Osteoblast (primary cell): ENCODE measurements at regions not wholly inside any gene's neighbourhood (a gene's known extent, or its start where the extent isn't known, plus 50 kb on each side); places are given as distances from the start of the nearest gene placed in this dataset.
A peak's percentile ranks its signal among the peaks of the same experiment; 100 is the strongest.

Experiments
- DNase-seq: peaks from one replicate; pipeline ENCODE4 v3.0.0; 2011; ENCODE audit warnings: low spot score, mixed read lengths; ENCODE audit not compliant: insufficient read length; ENCODE audit errors: missing footprints
- H2AFZ ChIP-seq: 2 replicates; pipeline ENCODE4 v1.6.0; 2011; ENCODE audit warnings: mild to moderate bottlenecking, low read length
- H3K27ac ChIP-seq: 2 replicates; pipeline ENCODE4 v1.5.1; 2011; ENCODE audit warnings: mild to moderate bottlenecking, low read depth, low read length, moderate library complexity
- H3K27me3 ChIP-seq: 2 replicates; pipeline ENCODE4 v1.6.0; 2012; ENCODE audit warnings: mild to moderate bottlenecking, control low read depth, inconsistent platforms, low read length, moderate library complexity; ENCODE audit not compliant: insufficient read depth
- H3K36me3 ChIP-seq: 2 replicates; pipeline ENCODE4 v1.5.1; 2011; ENCODE audit warnings: mild to moderate bottlenecking, low read length, control low read depth, moderate library complexity; ENCODE audit not compliant: insufficient read depth
- H3K4me1 ChIP-seq: 2 replicates; pipeline ENCODE4 v1.5.1; 2011; ENCODE audit warnings: mild to moderate bottlenecking, low read length, control low read depth, moderate library complexity; ENCODE audit not compliant: insufficient read depth
- H3K4me2 ChIP-seq: 2 replicates; pipeline ENCODE4 v1.6.0; 2011; ENCODE audit warnings: mild to moderate bottlenecking, low read length; ENCODE audit not compliant: insufficient read depth
- H3K4me3 ChIP-seq: fragments of 200-600 bp; sonication (generic); 3 replicates; pipeline ENCODE4 v1.5.1; 2012; ENCODE audit warnings: mild to moderate bottlenecking, low read length, inconsistent platforms; ENCODE audit not compliant: insufficient read depth
- H3K79me2 ChIP-seq: 2 replicates; pipeline ENCODE4 v1.6.0; 2012; ENCODE audit warnings: mild to moderate bottlenecking, low read length, control low read depth, inconsistent platforms; ENCODE audit not compliant: insufficient read depth
- H3K9me3 ChIP-seq: 2 replicates; pipeline ENCODE4 v1.5.1; 2011; ENCODE audit warnings: low read depth, low read length, control low read depth
- H4K20me1 ChIP-seq: 2 replicates; pipeline ENCODE4 v1.6.0; 2012; ENCODE audit warnings: mild to moderate bottlenecking, low read length, control low read depth; ENCODE audit not compliant: insufficient read depth
- TF ChIP-seq, protein P1 (sequence below): IDR thresholded peaks from 2 replicates; pipeline ENCODE4 v1.5.1; 2011; ENCODE audit warnings: mild to moderate bottlenecking, low read depth, low read length, moderate library complexity; ENCODE audit errors: extremely low read depth

GRCh38 chr1:106620521-106620954 lies 435.9 kb upstream of the PRMT6 start:
- H3K79me2 ChIP-seq = no peaks in the 10 kb centered on the region
- no peak overlapping the region for H2AFZ ChIP-seq
- H3K27ac ChIP-seq = no peak overlapping the region
- no peak overlapping the region for H3K4me3 ChIP-seq
- DNase-seq = peak; percentile 83
- no peaks in the 10 kb centered on the region for H3K27me3 ChIP-seq
- H3K4me1 ChIP-seq = no peaks in the 10 kb centered on the region
- TF ChIP-seq, protein P1, sequence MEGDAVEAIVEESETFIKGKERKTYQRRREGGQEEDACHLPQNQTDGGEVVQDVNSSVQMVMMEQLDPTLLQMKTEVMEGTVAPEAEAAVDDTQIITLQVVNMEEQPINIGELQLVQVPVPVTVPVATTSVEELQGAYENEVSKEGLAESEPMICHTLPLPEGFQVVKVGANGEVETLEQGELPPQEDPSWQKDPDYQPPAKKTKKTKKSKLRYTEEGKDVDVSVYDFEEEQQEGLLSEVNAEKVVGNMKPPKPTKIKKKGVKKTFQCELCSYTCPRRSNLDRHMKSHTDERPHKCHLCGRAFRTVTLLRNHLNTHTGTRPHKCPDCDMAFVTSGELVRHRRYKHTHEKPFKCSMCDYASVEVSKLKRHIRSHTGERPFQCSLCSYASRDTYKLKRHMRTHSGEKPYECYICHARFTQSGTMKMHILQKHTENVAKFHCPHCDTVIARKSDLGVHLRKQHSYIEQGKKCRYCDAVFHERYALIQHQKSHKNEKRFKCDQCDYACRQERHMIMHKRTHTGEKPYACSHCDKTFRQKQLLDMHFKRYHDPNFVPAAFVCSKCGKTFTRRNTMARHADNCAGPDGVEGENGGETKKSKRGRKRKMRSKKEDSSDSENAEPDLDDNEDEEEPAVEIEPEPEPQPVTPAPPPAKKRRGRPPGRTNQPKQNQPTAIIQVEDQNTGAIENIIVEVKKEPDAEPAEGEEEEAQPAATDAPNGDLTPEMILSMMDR = no peak
- no peaks in the 10 kb centered on the region for H3K36me3 ChIP-seq
- H3K9me3 ChIP-seq = no peaks in the 10 kb centered on the region
- H3K4me2 ChIP-seq = no peak overlapping the region
- H4K20me1 ChIP-seq = no peaks in the 10 kb centered on the region

DNA sequence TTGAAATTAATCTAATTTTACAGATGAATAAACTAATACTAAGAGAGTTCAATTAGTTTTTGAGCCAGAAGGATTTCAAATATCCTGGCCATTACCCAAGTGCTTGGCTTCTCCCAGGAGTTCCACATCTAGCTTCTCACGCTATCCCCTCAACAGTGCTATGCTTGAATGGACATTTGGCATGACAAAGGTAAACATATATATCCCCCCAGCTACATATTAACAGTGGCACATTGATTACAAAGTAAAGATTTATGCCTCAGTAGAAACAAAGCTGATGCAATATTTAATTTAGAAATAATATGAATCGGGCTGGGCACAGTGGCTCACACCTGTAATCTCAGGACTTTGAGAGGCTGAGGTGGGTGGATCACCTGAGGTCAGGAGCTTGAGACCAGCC lies 434.6 kb upstream of the PRMT6 start:
- Histone ChIP-seq H3K27ac (no peak overlapping the region), H3K4me1 (no peaks in the 10 kb centered on the region), H3K27me3 (no peaks in the 10 kb centered on the region), H3K4me3 (no peak overlapping the region), H3K36me3 (no peaks in the 10 kb centered on the region), H3K9me3 (no peaks in the 10 kb centered on the region), H4K20me1 (no peaks in the 10 kb centered on the region), H3K4me2 (no peak overlapping the region), H3K79me2 (no peaks in the 10 kb centered on the region), H2AFZ (no peak overlapping the region)
- TF ChIP-seq, protein P1 = no peak
- DNase-seq = no peak

DNA sequence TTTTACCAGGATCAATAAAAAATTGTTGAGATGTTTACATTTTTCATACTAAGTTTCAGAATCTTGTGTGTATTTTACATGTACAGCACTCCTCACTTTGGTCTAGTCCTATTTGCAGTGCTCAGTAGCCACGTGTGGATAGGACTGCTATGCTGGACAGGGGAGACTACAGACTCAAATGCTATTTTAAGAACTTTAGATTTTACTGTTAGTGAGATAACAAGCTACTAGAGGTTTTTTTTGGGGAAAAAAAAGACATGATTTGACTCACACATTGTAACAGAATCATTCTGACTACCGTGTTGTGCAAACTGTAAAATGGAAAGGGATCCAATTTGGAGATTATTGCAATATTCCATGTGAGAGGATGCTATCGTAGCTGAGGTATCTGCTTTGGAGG lies 418.9 kb upstream of the PRMT6 start:
- no peak overlapping the region for H3K27ac ChIP-seq

DNA sequence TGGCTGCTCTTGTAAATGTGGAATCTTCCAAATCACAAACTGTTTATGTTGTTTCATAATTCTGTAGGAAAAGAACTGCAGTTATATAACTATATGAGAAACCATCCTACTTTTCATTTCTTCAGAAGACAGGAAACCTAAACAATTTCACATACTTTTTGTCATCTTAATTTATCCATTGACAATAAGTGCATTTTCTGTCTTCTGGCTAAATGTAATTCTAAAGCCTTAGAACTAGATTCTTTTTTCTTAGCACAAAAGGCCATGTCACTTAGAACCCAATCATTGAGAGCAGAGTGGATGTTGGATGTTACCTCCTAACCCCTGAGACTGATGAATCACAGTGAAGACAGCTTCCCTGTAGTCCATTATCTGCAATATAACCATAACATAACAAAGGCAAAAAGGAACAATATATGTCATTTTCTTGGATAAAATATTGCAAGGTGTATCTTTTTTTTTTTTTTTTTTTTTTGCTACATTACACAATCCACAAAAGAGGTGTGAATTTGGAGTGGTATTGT lies 410.2 kb upstream of the PRMT6 start:
- TF ChIP-seq, protein P1 = no peak
- H2AFZ ChIP-seq = no peak overlapping the region
- no peak overlapping the region for H3K27ac ChIP-seq
- H3K4me3 ChIP-seq = no peak overlapping the region
- H3K4me1 ChIP-seq = no peaks in the 10 kb centered on the region
- no peak for DNase-seq
- no peaks in the 10 kb centered on the region for H3K27me3 ChIP-seq
- no peak overlapping the region for H3K4me2 ChIP-seq
- H3K9me3 ChIP-seq = no peaks in the 10 kb centered on the region
- no peaks in the 10 kb centered on the region for H4K20me1 ChIP-seq
- H3K79me2 ChIP-seq = no peaks in the 10 kb centered on the region
- H3K36me3 ChIP-seq = no peaks in the 10 kb centered on the region

More for the DNA sequence above, 418.9 kb upstream of the PRMT6 start:
- H3K79me2 ChIP-seq = no peaks in the 10 kb centered on the region
- H3K27me3 ChIP-seq = no peaks in the 10 kb centered on the region
- TF ChIP-seq, protein P1 = no peak
- H3K9me3 ChIP-seq = no peaks in the 10 kb centered on the region
- no peak overlapping the region for H3K4me2 ChIP-seq
- H4K20me1 ChIP-seq = no peaks in the 10 kb centered on the region
- no peak for DNase-seq
- no peak overlapping the region for H2AFZ ChIP-seq
- no peak overlapping the region for H3K4me3 ChIP-seq
- no peaks in the 10 kb centered on the region for H3K36me3 ChIP-seq
- H3K4me1 ChIP-seq = no peaks in the 10 kb centered on the region
